ENCODE measurements at regions not wholly inside any gene's neighbourhood (a gene's known extent, or its start where the extent isn't known, plus 50 kb on each side); places are given as distances from the start of the nearest gene placed in this dataset.

DNA sequence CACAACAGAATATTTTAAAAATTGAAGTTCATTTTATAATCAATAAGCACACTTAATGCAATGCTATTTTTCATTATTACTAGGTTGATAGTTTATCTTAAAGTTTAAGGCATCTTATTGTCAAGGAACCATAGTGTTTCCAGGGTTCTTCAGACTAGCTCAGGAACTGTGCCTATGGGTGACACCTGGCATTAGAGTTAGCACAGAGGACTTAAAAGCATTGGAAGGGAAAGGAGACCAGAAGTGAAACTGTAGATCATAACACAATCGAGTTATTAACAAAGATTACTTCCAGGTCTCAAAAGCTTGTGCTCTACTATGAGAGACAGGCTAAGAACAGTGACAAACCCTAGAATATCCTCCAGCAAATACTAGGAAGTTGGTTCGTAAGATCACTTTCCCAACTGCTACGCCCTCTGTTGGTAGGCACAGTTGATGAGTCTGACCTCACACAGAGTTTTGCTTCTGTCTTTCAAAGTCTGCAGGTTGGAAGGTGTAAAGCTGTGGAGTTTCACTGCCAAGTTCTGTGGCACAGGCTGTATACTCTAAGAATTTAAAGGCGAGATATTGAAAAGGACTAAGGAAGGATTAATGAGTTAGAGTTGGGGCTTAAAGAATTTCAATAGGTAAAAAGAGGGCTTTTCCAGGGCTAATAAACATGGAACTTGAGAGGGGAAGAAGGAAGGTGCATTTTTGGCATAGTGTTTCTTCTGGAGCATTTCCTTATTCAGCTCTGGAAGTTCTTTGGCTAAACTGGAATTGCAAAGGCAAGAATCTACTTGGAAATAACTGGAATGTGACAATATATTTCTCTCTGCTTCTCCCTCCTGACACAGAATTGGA is 531.3 kb upstream of the JAG1 start (continued):
- TF ChIP-seq, protein P1, sequence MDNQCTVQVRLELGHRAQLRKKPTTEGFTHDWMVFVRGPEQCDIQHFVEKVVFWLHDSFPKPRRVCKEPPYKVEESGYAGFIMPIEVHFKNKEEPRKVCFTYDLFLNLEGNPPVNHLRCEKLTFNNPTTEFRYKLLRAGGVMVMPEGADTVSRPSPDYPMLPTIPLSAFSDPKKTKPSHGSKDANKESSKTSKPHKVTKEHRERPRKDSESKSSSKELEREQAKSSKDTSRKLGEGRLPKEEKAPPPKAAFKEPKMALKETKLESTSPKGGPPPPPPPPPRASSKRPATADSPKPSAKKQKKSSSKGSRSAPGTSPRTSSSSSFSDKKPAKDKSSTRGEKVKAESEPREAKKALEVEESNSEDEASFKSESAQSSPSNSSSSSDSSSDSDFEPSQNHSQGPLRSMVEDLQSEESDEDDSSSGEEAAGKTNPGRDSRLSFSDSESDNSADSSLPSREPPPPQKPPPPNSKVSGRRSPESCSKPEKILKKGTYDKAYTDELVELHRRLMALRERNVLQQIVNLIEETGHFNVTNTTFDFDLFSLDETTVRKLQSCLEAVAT (IDR thresholded peaks at IDR 0.05), result no peak
- TF ChIP-seq TCF7 (IDR thresholded peaks at IDR 0.05; ENCODE audit: borderline replicate concordance) (no peak), CBFB (IDR thresholded peaks at IDR 0.05; ENCODE audit: low read depth) (no peak), CBX5 (IDR thresholded peaks at IDR 0.05; ENCODE audit: low read depth) (0 out of 2 replicates have a peak, but pooled peaks have one; percentile 19), YY1 (IDR thresholded peaks at IDR 0.05; ENCODE audit: low read depth, low read length) (peak; percentile 62; the same call in 1 of the 2 replicates), MYB (IDR thresholded peaks at IDR 0.05; ENCODE audit: borderline replicate concordance, low read depth, low read length) (no peak), SPI1 (IDR thresholded peaks at IDR 0.05; ENCODE audit: borderline replicate concordance, insufficient read depth, low read depth, low read length) (no peak), MTA2 (IDR thresholded peaks at IDR 0.05; ENCODE audit: low read depth) (no peak), GATAD2B (conservative IDR thresholded peaks at IDR 0.05; ENCODE audit: low read depth) (no peak), FOXM1 (IDR thresholded peaks at IDR 0.05; ENCODE audit: low read depth, low read length) (peak; percentile 30; the same call in 1 of the 2 replicates), IKZF2 (IDR thresholded peaks at IDR 0.05) (peak; percentile 25 to 40; a peak in 2 of 4 replicates), NR2F1 (conservative IDR thresholded peaks at IDR 0.05) (no peak), ZNF384 (IDR thresholded peaks at IDR 0.05; ENCODE audit: borderline replicate concordance, low read depth, low read length) (no peak), IRF4 (IDR thresholded peaks at IDR 0.05; ENCODE audit: low read depth, low read length) (peak; percentile 51; the same call in 1 of the 2 replicates), MTA3 (IDR thresholded peaks at IDR 0.05; ENCODE audit: borderline replicate concordance, low read length) (no peak), ZSCAN29 (IDR thresholded peaks at IDR 0.05) (no peak), MEF2B (IDR thresholded peaks at IDR 0.05; ENCODE audit: partially characterized antibody, poor library complexity, severe bottlenecking) (no peak)
- TF ChIP-seq, protein P2, sequence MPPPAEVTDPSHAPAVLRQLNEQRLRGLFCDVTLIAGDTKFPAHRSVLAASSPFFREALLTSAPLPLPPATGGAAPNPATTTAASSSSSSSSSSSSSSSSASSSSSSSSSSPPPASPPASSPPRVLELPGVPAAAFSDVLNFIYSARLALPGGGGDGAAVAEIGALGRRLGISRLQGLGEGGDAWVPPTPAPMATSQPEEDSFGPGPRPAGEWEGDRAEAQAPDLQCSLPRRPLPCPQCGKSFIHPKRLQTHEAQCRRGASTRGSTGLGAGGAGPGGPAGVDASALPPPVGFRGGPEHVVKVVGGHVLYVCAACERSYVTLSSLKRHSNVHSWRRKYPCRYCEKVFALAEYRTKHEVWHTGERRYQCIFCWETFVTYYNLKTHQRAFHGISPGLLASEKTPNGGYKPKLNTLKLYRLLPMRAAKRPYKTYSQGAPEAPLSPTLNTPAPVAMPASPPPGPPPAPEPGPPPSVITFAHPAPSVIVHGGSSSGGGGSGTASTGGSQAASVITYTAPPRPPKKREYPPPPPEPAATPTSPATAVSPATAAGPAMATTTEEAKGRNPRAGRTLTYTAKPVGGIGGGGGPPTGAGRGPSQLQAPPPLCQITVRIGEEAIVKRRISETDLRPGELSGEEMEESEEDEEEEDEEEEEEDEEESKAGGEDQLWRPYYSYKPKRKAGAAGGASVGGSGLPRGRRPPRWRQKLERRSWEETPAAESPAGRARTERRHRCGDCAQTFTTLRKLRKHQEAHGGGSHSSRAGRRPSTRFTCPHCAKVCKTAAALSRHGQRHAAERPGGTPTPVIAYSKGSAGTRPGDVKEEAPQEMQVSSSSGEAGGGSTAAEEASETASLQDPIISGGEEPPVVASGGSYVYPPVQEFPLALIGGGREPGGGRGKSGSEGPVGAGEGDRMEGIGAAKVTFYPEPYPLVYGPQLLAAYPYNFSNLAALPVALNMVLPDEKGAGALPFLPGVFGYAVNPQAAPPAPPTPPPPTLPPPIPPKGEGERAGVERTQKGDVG (CRISPR knock-in tag; IDR thresholded peaks at IDR 0.05), result no peak
- TF ChIP-seq, protein P3, sequence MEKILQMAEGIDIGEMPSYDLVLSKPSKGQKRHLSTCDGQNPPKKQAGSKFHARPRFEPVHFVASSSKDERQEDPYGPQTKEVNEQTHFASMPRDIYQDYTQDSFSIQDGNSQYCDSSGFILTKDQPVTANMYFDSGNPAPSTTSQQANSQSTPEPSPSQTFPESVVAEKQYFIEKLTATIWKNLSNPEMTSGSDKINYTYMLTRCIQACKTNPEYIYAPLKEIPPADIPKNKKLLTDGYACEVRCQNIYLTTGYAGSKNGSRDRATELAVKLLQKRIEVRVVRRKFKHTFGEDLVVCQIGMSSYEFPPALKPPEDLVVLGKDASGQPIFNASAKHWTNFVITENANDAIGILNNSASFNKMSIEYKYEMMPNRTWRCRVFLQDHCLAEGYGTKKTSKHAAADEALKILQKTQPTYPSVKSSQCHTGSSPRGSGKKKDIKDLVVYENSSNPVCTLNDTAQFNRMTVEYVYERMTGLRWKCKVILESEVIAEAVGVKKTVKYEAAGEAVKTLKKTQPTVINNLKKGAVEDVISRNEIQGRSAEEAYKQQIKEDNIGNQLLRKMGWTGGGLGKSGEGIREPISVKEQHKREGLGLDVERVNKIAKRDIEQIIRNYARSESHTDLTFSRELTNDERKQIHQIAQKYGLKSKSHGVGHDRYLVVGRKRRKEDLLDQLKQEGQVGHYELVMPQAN (conservative IDR thresholded peaks at IDR 0.05), result no peak
- TF ChIP-seq, protein P4, sequence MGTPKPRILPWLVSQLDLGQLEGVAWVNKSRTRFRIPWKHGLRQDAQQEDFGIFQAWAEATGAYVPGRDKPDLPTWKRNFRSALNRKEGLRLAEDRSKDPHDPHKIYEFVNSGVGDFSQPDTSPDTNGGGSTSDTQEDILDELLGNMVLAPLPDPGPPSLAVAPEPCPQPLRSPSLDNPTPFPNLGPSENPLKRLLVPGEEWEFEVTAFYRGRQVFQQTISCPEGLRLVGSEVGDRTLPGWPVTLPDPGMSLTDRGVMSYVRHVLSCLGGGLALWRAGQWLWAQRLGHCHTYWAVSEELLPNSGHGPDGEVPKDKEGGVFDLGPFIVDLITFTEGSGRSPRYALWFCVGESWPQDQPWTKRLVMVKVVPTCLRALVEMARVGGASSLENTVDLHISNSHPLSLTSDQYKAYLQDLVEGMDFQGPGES (IDR thresholded peaks at IDR 0.05), result no peak
- TF ChIP-seq, protein P5, sequence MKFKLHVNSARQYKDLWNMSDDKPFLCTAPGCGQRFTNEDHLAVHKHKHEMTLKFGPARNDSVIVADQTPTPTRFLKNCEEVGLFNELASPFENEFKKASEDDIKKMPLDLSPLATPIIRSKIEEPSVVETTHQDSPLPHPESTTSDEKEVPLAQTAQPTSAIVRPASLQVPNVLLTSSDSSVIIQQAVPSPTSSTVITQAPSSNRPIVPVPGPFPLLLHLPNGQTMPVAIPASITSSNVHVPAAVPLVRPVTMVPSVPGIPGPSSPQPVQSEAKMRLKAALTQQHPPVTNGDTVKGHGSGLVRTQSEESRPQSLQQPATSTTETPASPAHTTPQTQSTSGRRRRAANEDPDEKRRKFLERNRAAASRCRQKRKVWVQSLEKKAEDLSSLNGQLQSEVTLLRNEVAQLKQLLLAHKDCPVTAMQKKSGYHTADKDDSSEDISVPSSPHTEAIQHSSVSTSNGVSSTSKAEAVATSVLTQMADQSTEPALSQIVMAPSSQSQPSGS (IDR thresholded peaks at IDR 0.05; ENCODE audit: low read length), result no peak

Measured in GM12878 (cell line).